NCI-H2227 (cell line): ENCODE measurements at regions not wholly inside any gene's neighbourhood (a gene's known extent, or its start where the extent isn't known, plus 50 kb on each side); places are given as distances from the start of the nearest gene placed in this dataset.

ENCODE experiments used
- DNase-seq: peaks from one replicate; lab custom pipeline; 2025; ENCODE audit not compliant: unreplicated experiment; lab: John Stamatoyannopoulos, UW

DNA sequence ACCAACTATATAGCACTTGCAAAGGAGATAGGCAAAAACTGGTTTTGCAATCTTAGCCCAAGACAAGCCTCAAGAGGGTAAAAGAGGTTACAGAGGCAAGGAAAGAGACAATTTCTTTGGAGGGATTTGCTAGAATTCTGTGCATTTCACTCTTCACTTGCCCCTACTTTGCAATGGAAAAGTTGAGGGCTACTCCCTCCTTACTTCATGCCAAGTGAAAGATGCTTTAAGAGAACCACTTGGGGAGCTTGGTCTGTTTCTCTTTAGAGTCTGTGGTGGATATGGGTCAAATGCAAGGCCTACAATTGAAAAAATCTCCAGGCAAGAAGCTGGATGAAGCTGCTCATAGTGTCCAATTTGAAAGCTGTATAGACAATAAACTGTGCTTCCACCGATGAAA is 167.7 kb upstream of the DIO2 start:
- no peak for DNase-seq

- DNase-seq, result no peak
Measured at GRCh38 chr14:80378084-80378690, 166.9 kb upstream of the DIO2 start.

- no peak for DNase-seq
Measured at GRCh38 chr14:80364816-80365215, 153.5 kb upstream of the DIO2 start.

DNA sequence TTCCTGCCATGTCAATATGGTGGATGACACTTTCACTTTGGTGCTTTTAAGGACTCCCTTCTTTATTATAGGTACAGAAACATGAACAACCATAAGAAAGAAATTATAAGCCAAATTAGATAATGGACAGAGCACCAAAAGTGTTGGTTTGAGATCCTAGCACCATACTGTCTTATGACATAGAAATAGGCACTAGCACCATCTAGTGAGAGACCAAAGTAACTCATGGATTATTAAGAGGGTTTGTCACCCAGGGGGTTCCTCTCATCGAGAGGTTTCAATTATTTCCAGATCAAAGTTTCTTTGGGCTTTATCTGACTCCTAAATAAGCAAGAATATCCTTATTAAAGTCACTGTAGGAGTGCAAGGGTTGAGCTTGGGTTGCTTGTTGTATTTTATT is 153.0 kb upstream of the DIO2 start:
- DNase-seq, result peak; percentile 36

DNA sequence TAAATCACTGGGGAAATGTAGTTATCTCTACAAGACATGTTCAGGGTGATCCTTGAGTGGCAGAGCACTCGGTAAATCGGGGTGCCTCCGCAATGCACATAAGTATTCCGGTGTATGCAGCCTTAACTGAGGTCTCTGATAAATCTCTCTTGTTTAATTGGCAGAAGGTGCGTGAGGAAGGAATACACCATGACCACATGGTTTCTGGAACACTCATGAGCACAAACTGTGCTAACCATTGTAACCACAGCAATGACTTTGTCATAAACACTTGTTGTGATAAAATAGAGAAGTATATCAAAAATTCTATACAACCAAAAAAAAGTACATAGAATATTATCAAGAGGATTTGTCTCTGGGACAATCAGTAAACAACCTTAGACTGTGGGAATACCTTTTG is 146.8 kb upstream of the DIO2 start:
- no peak for DNase-seq

DNA sequence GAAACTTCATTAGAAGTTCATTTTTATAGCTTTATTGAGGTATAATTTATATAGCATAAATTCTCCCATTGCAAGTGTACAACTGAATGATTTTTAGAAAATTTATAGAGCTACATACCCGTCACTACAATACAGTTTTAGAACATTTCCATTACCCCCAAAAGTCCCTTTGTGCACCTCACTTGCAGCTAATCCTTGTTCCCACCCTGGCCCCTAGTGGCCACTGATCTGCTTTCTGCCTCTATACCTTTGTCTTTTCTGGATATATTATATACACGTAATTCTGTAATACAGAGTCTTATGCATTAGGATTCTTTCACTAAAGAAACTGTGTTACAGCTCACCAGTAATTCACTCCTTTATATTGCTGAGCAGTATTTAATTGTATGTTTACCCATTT is 145.1 kb upstream of the DIO2 start:
- DNase-seq, result no peak

DNA sequence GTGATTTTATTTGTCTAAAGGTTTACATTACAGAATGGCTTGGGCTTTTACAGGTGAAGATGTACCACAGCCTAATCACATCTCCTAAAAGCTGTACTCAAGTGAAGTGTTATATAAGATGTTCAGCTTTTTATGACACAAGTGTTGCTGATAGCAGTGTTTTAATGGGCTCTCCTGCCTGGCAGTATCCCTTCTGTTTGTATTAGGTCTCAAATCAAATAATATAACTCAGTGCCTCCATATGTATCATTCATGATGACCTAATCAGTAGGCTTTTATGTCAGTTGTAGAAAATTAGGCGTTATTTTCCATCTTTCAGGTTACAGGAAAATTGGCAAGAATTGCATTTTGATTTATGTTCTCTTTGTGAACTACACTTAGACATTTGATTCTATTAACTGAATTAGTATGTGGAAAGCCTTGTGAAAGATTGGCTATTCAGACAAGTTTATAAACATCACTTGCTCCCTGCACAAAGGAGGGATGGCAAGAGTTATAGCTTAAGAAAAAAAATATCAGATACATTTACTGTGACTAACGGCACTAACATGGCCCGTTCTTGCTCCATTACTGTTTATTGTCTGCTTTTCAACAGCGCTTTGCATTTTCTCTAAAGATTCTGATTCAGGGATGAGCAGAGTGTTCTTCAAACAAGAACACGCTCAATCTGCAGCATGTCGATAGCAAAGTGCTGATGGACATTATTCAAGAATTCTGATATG is 143.7 kb upstream of the DIO2 start:
- DNase-seq, result peak; percentile 32

GRCh38 chr14:80352471-80352870 is 141.2 kb upstream of the DIO2 start:
- DNase-seq, result no peak

- no peak for DNase-seq
Measured at GRCh38 chr14:80350707-80351106, 139.4 kb upstream of the DIO2 start.

GRCh38 chr14:80346395-80346794 is 135.1 kb upstream of the DIO2 start:
- DNase-seq, result no peak

- DNase-seq, result no peak
Measured at GRCh38 chr14:80344208-80344607, 132.9 kb upstream of the DIO2 start.

DNA sequence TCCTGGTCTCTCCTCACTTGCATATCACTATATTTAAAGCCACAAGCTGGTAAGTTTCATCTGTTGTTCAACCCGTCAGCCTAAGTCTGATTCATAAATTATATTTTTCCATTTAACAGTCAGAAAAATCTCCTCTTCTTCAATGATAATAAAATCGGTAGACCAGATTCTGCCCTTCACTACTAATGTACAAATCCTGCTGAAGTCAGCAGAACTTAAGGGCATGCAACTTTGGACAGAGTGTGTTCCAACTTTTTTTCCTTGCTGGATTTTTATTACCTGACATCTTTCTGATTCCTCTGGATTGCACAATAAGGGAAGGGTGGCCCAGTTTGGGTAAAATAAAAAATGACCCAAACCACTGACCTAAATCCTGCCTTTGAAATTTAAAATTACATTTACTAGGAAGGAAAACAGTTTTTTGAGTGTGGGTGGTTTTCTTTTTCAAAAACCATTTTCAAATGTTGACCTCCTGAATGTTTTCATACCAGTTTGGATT is 125.4 kb upstream of the DIO2 start:
- DNase-seq, result no peak

DNA sequence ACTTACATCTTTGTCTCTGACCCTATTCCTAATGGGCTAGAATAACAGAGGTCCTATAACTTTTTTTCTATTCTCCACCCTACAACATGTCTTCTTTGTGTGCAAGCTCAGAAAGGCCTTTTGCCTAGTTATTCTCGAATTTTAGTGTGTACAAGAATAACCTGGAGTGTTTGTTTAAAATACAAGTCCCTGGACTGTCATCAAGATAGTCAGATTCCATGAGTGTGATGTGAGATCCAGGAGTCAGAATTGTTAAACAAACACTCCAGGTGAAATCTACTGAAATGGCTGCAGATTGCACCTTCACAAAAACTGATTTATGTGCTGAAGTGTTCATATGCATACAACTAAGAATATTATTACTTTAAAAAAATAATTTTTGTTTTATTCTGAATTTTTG is 114.4 kb upstream of the DIO2 start:
- no peak for DNase-seq

GRCh38 chr14:80325112-80325511 is 113.8 kb upstream of the DIO2 start:
- no peak for DNase-seq

GRCh38 chr14:80324649-80325048 is 113.3 kb upstream of the DIO2 start:
- DNase-seq, result no peak

DNA sequence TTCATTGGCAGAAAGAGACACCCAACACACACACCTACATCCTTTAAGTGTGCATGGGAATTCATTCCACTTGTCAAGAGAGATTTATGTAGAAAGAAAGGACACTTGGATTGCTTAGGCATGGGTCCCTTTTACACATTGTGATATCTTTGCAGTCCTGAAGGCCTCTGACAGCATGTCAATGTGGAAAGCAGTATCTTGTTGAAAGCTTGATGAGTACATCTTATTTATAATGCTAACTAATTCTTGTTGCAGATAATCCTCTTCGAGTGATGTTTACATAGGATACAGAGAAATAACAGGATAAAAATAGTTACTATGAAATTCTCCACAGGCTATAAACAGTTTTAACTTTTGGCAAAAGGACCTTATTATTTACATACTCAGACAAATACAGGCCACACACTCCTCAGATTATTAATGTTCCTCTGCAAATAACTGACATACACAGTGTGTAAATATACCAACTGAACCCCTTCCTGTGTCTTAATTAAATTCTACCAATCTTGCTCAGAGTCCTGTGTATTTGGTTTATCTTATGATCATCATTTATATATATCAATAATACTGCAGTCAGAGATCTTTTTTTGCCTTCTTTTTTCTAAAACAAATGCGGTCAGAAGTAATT is 111.8 kb upstream of the DIO2 start:
- no peak for DNase-seq

DNA sequence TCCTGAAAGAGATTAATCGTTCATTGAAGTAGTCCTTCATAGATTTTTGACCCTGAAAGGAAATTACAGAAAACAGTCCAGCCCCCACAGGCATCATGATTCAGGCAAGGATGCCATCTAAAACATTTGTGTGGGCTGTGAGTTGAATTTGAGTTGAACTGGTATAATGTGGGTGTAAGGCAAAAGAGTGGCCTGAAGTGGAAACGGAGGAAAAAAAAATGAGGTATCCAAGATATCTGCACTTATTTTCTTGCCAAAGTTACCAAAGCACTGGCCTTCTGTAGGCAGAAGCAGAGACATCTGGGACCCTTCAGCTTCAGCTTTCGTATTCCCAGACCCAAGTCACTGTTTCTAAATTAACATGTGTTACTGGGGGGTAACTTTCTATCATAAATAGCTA is 105.1 kb upstream of the DIO2 start:
- DNase-seq, result no peak

DNA sequence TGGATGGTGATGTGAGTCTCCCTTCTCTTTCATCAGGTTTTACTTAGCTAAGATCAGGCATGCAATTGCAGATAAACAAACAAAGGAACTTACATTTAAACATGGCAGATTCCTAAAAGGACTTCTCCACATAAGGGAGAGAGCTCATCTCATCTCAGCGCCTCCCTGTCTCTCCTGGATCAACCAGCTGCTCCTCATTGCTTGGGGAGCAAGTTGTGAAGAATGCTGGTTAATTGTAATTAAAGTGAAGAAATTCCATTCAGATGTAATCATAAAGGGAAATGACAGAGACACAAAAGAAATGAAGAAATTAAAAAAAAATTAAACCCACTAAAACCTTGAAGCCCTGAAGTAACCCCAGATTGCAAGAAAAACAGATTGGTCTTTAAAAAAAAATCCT is 104.4 kb upstream of the DIO2 start:
- no peak for DNase-seq

DNA sequence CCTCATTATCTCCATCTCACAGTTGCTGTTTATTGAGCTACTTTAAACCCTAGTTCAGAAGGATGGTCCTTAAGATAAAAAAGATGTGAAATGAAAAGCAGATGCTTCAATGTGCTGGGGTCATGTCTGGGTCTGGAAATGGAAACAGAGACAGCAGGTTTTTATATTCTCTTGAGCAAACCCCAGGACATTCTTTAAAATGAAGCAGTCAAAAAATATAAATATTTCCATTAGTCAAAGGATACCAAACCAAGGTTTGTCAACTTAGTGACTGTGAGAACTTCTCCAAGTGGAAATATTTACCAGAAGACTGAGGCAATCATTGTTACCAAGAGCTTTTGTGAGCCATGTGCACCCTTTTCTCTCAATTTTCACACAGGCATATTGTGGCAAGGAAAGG is 102.5 kb upstream of the DIO2 start:
- no peak for DNase-seq

- no peak for DNase-seq
Measured at GRCh38 chr14:80310938-80311750, 99.8 kb upstream of the DIO2 start.

GRCh38 chr14:80304125-80304766 is 92.9 kb upstream of the DIO2 start:
- DNase-seq, result no peak
